ENCODE measurements at regions not wholly inside any gene's neighbourhood (a gene's known extent, or its start where the extent isn't known, plus 50 kb on each side); places are given as distances from the start of the nearest gene placed in this dataset.

- Histone ChIP-seq H3K9me3 (ENCODE audit: low read length) (peaks cover 34% of the 10 kb centered on the region), H3K27me3 (ENCODE audit: control insufficient read depth in 1 of 2, insufficient read depth in 2 of 2, low read length in 2 of 2) (no peaks in the 10 kb centered on the region), H3K79me2 (ENCODE audit: insufficient read depth, low read length) (no peaks in the 10 kb centered on the region), H3K4me1 (ENCODE audit: insufficient read depth, low read length) (no peaks in the 10 kb centered on the region), H3K9ac (ENCODE audit: insufficient read depth, low read depth, low read length) (no peak overlapping the region), H2AFZ (ENCODE audit: low read length) (no peak overlapping the region), H3K36me3 (replicated peaks in 1 of 2; ENCODE audit: control insufficient read depth in 1 of 2, insufficient read depth in 2 of 2, low read length in 2 of 2) (no peaks in the 10 kb centered on the region), H3K4me3 (replicated peaks in 1 of 3; ENCODE audit: insufficient read depth in 1 of 3, low read depth in 2 of 3, low read length in 3 of 3) (no peak overlapping the region), H3K4me2 (ENCODE audit: low read depth, low read length) (no peak overlapping the region), H3K27ac (ENCODE audit: extremely low read length, insufficient read depth, low read length) (no peak overlapping the region), H4K20me1 (ENCODE audit: insufficient read depth, low read length) (no peaks in the 10 kb centered on the region)
- in situ Hi-C loops (cut with HindIII; ENCODE audit: extremely low pct_ligation_motif_present, low pct_unique_long_range_greater_than_20kb) = no loop called here
- no peak for ATAC-seq
- DNase-seq (ENCODE audit: low spot score) = no peak
- intact Hi-C loops (cut with micrococcal nuclease; ENCODE audit: unreplicated experiment) = no loop called here
- FAIRE-seq = no peak
- TF ChIP-seq ZNF224 (CRISPR knock-in tag; IDR thresholded peaks at IDR 0.05) = no peak
- no peak for TF ChIP-seq ZNF737 (CRISPR knock-in tag; IDR thresholded peaks at IDR 0.05; ENCODE audit: borderline replicate concordance)
- no peak for TF ChIP-seq ZNF746 (CRISPR knock-in tag; IDR thresholded peaks at IDR 0.05)
- no peak for TF ChIP-seq ARID4A (CRISPR knock-in tag; IDR thresholded peaks at IDR 0.05; ENCODE audit: borderline replicate concordance)
- CTCF ChIA-PET (ENCODE audit: low intra/inter-chr PET ratio, low total read pairs) = no interaction called here
- BruUV-seq (replicated peaks) = no TSS peak
- 22% methylated on average over 4 of the region's 5 CpGs for WGBS (ENCODE audit: low lambda C conversion rate)
- POLR2A ChIA-PET = no interaction called here
These were observed 532.0 kb upstream of the SPANXN1 start for GRCh38 chrX:144715337-144715736.

GRCh38 chrX:144716187-144716586, 531.1 kb upstream of the SPANXN1 start:
- TF ChIP-seq ATF4 (CRISPR knock-in tag; IDR thresholded peaks at IDR 0.05) (no peak), MTF2 (CRISPR knock-in tag; IDR thresholded peaks at IDR 0.05; ENCODE audit: borderline replicate concordance) (no peak), HOXD1 (CRISPR knock-in tag; IDR thresholded peaks at IDR 0.05) (no peak), ZNF616 (CRISPR knock-in tag; IDR thresholded peaks at IDR 0.05; ENCODE audit: low read depth) (no peak), ZNF33A (CRISPR knock-in tag; IDR thresholded peaks at IDR 0.05; ENCODE audit: borderline replicate concordance) (no peak), NFKB2 (CRISPR knock-in tag; IDR thresholded peaks at IDR 0.05; ENCODE audit: borderline replicate concordance) (no peak)
- no peak overlapping the region for H3K27ac ChIP-seq (ENCODE audit: extremely low read length, insufficient read depth, low read length)
- H3K79me2 ChIP-seq (ENCODE audit: insufficient read depth, low read length) = no peaks in the 10 kb centered on the region
- no TSS peak for BruUV-seq (replicated peaks)
- intact Hi-C loops (cut with micrococcal nuclease; ENCODE audit: unreplicated experiment) = no loop called here
- ATAC-seq (no peak), FAIRE-seq (no peak), DNase-seq (ENCODE audit: low spot score) (no peak)
- WGBS (ENCODE audit: low lambda C conversion rate) = 83% methylated on average over 1 of the region's 4 CpGs
- no peak overlapping the region for H2AFZ ChIP-seq (ENCODE audit: low read length)
- H3K9ac ChIP-seq (ENCODE audit: insufficient read depth, low read depth, low read length) = no peak overlapping the region
- no peaks in the 10 kb centered on the region for H3K4me1 ChIP-seq (ENCODE audit: insufficient read depth, low read length)
- in situ Hi-C loops (cut with HindIII; ENCODE audit: extremely low pct_ligation_motif_present, low pct_unique_long_range_greater_than_20kb) = no loop called here
- H3K9me3 ChIP-seq (ENCODE audit: low read length) = peaks cover 42% of the 10 kb centered on the region
- ChIA-PET POLR2A (no interaction called here), CTCF (ENCODE audit: low intra/inter-chr PET ratio, low total read pairs) (no interaction called here)
- no peak overlapping the region for H3K4me3 ChIP-seq (replicated peaks in 1 of 3; ENCODE audit: insufficient read depth in 1 of 3, low read depth in 2 of 3, low read length in 3 of 3)
- H3K4me2 ChIP-seq (ENCODE audit: low read depth, low read length) = no peak overlapping the region
- H3K36me3 ChIP-seq (replicated peaks in 1 of 2; ENCODE audit: control insufficient read depth in 1 of 2, insufficient read depth in 2 of 2, low read length in 2 of 2) = no peaks in the 10 kb centered on the region
- H4K20me1 ChIP-seq (ENCODE audit: insufficient read depth, low read length) = no peaks in the 10 kb centered on the region
- H3K27me3 ChIP-seq (ENCODE audit: control insufficient read depth in 1 of 2, insufficient read depth in 2 of 2, low read length in 2 of 2) = no peaks in the 10 kb centered on the region

Measured in HepG2 (cell line).